ENCODE measurements at regions not wholly inside any gene's neighbourhood (a gene's known extent, or its start where the extent isn't known, plus 50 kb on each side); places are given as distances from the start of the nearest gene placed in this dataset.

DNA sequence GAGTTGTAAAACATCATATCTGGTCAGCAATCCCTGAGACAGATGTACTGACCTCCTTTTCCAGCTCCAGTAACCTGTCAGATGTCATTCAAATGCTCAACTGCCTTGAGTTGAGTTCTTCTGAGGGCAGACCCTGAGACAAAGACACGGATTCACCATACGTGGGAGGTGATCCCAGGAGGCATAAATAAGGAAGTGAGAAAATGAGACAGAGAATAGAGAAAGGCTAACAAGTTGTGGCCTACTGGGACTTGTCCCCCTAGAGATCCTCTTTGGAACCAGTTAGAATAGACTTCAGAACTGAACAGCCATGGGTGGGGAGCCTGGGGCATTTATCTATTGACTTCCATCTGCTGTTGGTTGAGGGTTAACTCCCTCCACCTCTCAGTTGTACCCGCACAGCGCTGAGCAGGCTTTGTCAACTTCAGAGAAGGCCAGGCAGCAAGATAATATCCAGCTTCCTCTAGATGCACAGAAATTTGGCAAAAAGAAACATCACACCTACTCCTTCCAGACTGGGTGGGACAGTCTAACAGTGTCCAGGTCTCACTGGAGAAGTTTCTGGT, 123.0 kb upstream of the DYNLRB2 start:
- Histone ChIP-seq H2AFZ (no peak overlapping the region), H3K9me3 (ENCODE audit: control insufficient read depth, low read length) (no peaks in the 10 kb centered on the region), H3K79me2 (no peaks in the 10 kb centered on the region), H3K4me1 (no peaks in the 10 kb centered on the region), H3K4me2 (ENCODE audit: low read length) (no peak overlapping the region), H3K36me3 (ENCODE audit: control insufficient read depth, insufficient read depth, low read length) (no peaks in the 10 kb centered on the region), H3K4me3 (ENCODE audit: low read depth, low read length) (no peak overlapping the region), H3K27me3 (ENCODE audit: control insufficient read depth, insufficient read depth, low read length) (no peaks in the 10 kb centered on the region), H3K9ac (no peak overlapping the region), H3K27ac (no peak overlapping the region)
- TF ChIP-seq, protein P1, sequence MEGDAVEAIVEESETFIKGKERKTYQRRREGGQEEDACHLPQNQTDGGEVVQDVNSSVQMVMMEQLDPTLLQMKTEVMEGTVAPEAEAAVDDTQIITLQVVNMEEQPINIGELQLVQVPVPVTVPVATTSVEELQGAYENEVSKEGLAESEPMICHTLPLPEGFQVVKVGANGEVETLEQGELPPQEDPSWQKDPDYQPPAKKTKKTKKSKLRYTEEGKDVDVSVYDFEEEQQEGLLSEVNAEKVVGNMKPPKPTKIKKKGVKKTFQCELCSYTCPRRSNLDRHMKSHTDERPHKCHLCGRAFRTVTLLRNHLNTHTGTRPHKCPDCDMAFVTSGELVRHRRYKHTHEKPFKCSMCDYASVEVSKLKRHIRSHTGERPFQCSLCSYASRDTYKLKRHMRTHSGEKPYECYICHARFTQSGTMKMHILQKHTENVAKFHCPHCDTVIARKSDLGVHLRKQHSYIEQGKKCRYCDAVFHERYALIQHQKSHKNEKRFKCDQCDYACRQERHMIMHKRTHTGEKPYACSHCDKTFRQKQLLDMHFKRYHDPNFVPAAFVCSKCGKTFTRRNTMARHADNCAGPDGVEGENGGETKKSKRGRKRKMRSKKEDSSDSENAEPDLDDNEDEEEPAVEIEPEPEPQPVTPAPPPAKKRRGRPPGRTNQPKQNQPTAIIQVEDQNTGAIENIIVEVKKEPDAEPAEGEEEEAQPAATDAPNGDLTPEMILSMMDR (IDR thresholded peaks at IDR 0.05) = no peak

DNA sequence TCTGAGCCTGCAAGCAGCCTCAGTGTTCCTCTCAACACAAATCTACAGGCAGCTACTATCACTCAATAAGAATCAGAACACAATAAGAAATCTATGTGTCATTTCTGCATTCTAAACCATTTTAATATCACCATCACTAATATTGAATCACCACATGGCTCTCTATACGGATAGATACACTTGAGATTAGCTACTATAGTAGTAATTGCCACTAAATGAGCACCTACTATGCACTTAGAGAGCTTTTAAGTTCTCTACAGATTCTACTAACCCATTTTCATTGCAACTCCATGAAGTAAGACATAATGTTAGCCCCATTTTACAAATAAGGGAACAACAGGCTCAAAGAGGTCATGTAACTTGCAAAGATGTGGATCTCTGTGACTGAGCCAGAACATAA, 132.8 kb upstream of the DYNLRB2 start:
- Histone ChIP-seq H3K4me2 (ENCODE audit: low read length) (no peak overlapping the region), H3K27ac (no peak overlapping the region), H3K9me3 (ENCODE audit: control insufficient read depth, low read length) (no peaks in the 10 kb centered on the region), H3K27me3 (ENCODE audit: control insufficient read depth, insufficient read depth, low read length) (no peaks in the 10 kb centered on the region), H3K9ac (no peak overlapping the region), H3K4me1 (no peaks in the 10 kb centered on the region), H3K79me2 (no peaks in the 10 kb centered on the region), H2AFZ (no peak overlapping the region), H3K4me3 (ENCODE audit: low read depth, low read length) (no peak overlapping the region), H3K36me3 (ENCODE audit: control insufficient read depth, insufficient read depth, low read length) (no peaks in the 10 kb centered on the region)
- TF ChIP-seq, protein P1 (IDR thresholded peaks at IDR 0.05) = no peak

DNA sequence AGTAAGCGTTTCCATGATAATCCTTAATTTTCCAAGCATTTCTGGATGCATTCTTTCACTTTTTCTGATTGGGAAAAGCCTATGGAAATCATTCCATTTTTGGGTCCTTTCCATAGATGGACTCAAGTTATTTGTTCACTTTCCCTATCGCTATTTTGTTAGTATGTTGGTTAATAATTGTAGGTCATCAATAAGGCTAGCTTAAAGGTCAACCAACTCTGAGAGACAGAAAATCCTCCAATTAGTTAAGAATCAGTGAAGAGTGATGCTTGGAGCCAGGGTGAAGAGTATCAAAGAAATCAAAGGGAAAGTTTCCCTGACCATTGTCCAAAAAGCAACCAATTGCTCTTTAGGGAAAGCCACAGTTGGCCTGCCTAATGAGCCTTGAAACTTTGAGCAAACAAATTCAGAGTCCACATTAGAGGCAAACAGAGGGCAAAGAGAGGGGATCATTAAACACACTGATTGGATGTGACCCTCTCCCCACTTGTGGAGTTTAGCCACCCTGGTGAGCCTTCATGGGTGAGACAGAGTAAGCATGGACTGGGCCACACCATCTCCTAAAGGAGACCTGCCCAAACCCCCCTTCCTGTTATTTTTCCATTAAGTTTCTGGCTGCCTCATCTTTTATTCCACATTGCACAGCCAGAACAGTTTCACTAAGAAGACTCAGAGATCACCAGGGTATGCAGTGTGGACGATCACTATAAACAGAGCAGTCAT, 133.4 kb upstream of the DYNLRB2 start:
- no peaks in the 10 kb centered on the region for H3K36me3 ChIP-seq (ENCODE audit: control insufficient read depth, insufficient read depth, low read length)
- no peak overlapping the region for H3K9ac ChIP-seq
- no peaks in the 10 kb centered on the region for H3K9me3 ChIP-seq (ENCODE audit: control insufficient read depth, low read length)
- H3K27me3 ChIP-seq (ENCODE audit: control insufficient read depth, insufficient read depth, low read length) = no peaks in the 10 kb centered on the region
- no peak overlapping the region for H3K4me3 ChIP-seq (ENCODE audit: low read depth, low read length)
- H3K4me2 ChIP-seq (ENCODE audit: low read length) = no peak overlapping the region
- H2AFZ ChIP-seq = no peak overlapping the region
- no peak overlapping the region for H3K27ac ChIP-seq
- H3K79me2 ChIP-seq = no peaks in the 10 kb centered on the region
- no peaks in the 10 kb centered on the region for H3K4me1 ChIP-seq
- TF ChIP-seq, protein P1 (IDR thresholded peaks at IDR 0.05) = no peak

DNA sequence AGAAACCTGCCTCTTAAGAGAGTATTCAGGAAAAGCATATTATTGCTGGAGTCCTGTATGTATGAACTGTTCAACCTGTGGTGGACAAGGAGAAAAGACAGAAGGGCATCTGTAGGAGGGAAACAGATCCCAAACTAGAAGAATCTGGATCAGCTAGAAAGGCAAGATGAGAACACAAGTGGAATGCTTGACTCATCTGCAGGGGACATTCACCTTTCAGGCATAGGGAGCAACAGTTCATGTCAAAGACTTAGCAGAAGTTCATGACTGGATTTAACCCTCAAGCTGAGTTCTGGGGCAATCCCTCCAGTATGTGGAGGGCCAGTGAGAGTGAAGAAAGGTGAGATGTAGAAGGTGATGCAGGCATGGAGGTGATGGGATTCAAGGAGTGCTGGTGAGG, 135.9 kb upstream of the DYNLRB2 start:
- no peaks in the 10 kb centered on the region for H3K9me3 ChIP-seq (ENCODE audit: control insufficient read depth, low read length)
- H3K27ac ChIP-seq = no peak overlapping the region
- no peak overlapping the region for H3K9ac ChIP-seq
- no peaks in the 10 kb centered on the region for H3K36me3 ChIP-seq (ENCODE audit: control insufficient read depth, insufficient read depth, low read length)
- H3K27me3 ChIP-seq (ENCODE audit: control insufficient read depth, insufficient read depth, low read length) = no peaks in the 10 kb centered on the region
- H3K4me3 ChIP-seq (ENCODE audit: low read depth, low read length) = no peak overlapping the region
- no peaks in the 10 kb centered on the region for H3K4me1 ChIP-seq
- TF ChIP-seq, protein P1 (IDR thresholded peaks at IDR 0.05) = no peak
- H2AFZ ChIP-seq = no peak overlapping the region
- no peaks in the 10 kb centered on the region for H3K79me2 ChIP-seq
- no peak overlapping the region for H3K4me2 ChIP-seq (ENCODE audit: low read length)

DNA sequence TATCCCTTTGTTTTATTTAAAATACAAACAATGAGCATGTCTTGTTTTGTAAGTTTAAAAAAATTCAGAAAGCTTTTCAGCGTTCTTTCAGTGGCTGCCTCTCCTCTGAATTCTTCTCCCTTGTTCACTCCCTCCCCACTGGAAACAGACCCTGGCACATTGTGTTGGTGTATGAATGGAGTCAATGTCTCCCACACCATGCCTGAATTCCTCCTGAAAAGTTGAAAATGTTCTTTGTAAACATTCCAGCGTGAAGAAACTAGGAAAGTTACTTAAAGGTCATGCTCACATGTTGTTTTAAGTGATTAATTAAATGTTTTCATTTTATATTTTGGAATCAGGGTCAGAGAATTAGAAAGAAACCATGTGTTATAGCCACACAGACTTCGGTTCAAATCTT, 136.9 kb upstream of the DYNLRB2 start:
- H3K9me3 ChIP-seq (ENCODE audit: control insufficient read depth, low read length) = no peaks in the 10 kb centered on the region
- no peaks in the 10 kb centered on the region for H3K27me3 ChIP-seq (ENCODE audit: control insufficient read depth, insufficient read depth, low read length)
- no peak overlapping the region for H3K27ac ChIP-seq
- no peak overlapping the region for H3K9ac ChIP-seq
- no peak overlapping the region for H2AFZ ChIP-seq
- TF ChIP-seq, protein P1 (IDR thresholded peaks at IDR 0.05) = no peak
- H3K4me2 ChIP-seq (ENCODE audit: low read length) = no peak overlapping the region
- no peaks in the 10 kb centered on the region for H3K4me1 ChIP-seq
- H3K36me3 ChIP-seq (ENCODE audit: control insufficient read depth, insufficient read depth, low read length) = no peaks in the 10 kb centered on the region
- H3K4me3 ChIP-seq (ENCODE audit: low read depth, low read length) = no peak overlapping the region
- H3K79me2 ChIP-seq = no peaks in the 10 kb centered on the region

All from parathyroid adenoma (tissue), 2 donors.